ENCODE measurements at regions not wholly inside any gene's neighbourhood (a gene's known extent, or its start where the extent isn't known, plus 50 kb on each side); places are given as distances from the start of the nearest gene placed in this dataset.

GRCh38 chr15:95538693-95539092 is 791.8 kb upstream of the NR2F2 start:
- Histone ChIP-seq H3K9me3 (0 out of 2 replicates have a peak, but pooled peaks cover 2% of the 10 kb centered on the region), H3K36me3 (no peaks in the 10 kb centered on the region), H3K27me3 (no peaks in the 10 kb centered on the region), H3K4me3 (no peak overlapping the region)
- no peak for DNase-seq

GRCh38 chr15:95541301-95541700 is 789.2 kb upstream of the NR2F2 start:
- no peak for DNase-seq
- Histone ChIP-seq H3K4me3 (no peak overlapping the region), H3K36me3 (no peaks in the 10 kb centered on the region), H3K9me3 (0 out of 2 replicates have a peak, but pooled peaks cover 2% of the 10 kb centered on the region), H3K27me3 (no peaks in the 10 kb centered on the region)

- H3K36me3 ChIP-seq: no peaks in the 10 kb centered on the region
- no peaks in the 10 kb centered on the region for H3K9me3 ChIP-seq
- H3K4me3 ChIP-seq: no peak overlapping the region
- H3K27me3 ChIP-seq: no peaks in the 10 kb centered on the region
- DNase-seq: no peak
Measured at GRCh38 chr15:95549168-95549738, 781.2 kb upstream of the NR2F2 start.

- Histone ChIP-seq H3K4me3 (no peak overlapping the region), H3K9me3 (no peaks in the 10 kb centered on the region), H3K36me3 (no peaks in the 10 kb centered on the region), H3K27me3 (no peaks in the 10 kb centered on the region)
- DNase-seq: no peak
Measured at GRCh38 chr15:95550702-95551101, 779.8 kb upstream of the NR2F2 start.

GRCh38 chr15:95556225-95556624 is 774.3 kb upstream of the NR2F2 start:
- DNase-seq: no peak
- peaks cover 7% of the 10 kb centered on the region; the same call in 1 of the 2 replicates for H3K9me3 ChIP-seq

GRCh38 chr15:95556866-95557225 is 773.7 kb upstream of the NR2F2 start:
- Histone ChIP-seq H3K9me3 (peaks cover 7% of the 10 kb centered on the region; the same call in 1 of the 2 replicates), H3K36me3 (no peaks in the 10 kb centered on the region), H3K4me3 (no peak overlapping the region), H3K27me3 (no peaks in the 10 kb centered on the region)
- no peak for DNase-seq

More at GRCh38 chr15:95556225-95556624, 774.3 kb upstream of the NR2F2 start:
- Histone ChIP-seq H3K4me3 (no peak overlapping the region), H3K36me3 (no peaks in the 10 kb centered on the region), H3K27me3 (no peaks in the 10 kb centered on the region)

GRCh38 chr15:95557226-95558046 is 773.1 kb upstream of the NR2F2 start:
- no peaks in the 10 kb centered on the region for H3K36me3 ChIP-seq
- peaks cover 7% of the 10 kb centered on the region; the same call in 1 of the 2 replicates for H3K9me3 ChIP-seq
- H3K4me3 ChIP-seq: no peak overlapping the region
- peak; percentile 78 for DNase-seq
- no peaks in the 10 kb centered on the region for H3K27me3 ChIP-seq

GRCh38 chr15:95558131-95558530 is 772.4 kb upstream of the NR2F2 start:
- no peaks in the 10 kb centered on the region for H3K36me3 ChIP-seq
- no peak for DNase-seq
- H3K27me3 ChIP-seq: no peaks in the 10 kb centered on the region
- H3K4me3 ChIP-seq: no peak overlapping the region
- peaks cover 7% of the 10 kb centered on the region; the same call in 1 of the 2 replicates for H3K9me3 ChIP-seq

- H3K27me3 ChIP-seq: no peaks in the 10 kb centered on the region
- H3K36me3 ChIP-seq: no peaks in the 10 kb centered on the region
- H3K9me3 ChIP-seq: peaks cover 7% of the 10 kb centered on the region; the same call in 1 of the 2 replicates
- no peak overlapping the region for H3K4me3 ChIP-seq
- DNase-seq: no peak
Measured at GRCh38 chr15:95558916-95559315, 771.6 kb upstream of the NR2F2 start.

GRCh38 chr15:95559875-95560394 is 770.6 kb upstream of the NR2F2 start:
- Histone ChIP-seq H3K36me3 (no peaks in the 10 kb centered on the region), H3K4me3 (no peak overlapping the region)
- DNase-seq: peak; percentile 72

GRCh38 chr15:95561463-95561862 is 769.0 kb upstream of the NR2F2 start:
- Histone ChIP-seq H3K27me3 (no peaks in the 10 kb centered on the region), H3K4me3 (no peak overlapping the region), H3K36me3 (no peaks in the 10 kb centered on the region), H3K9me3 (peaks cover 7% of the 10 kb centered on the region)
- no peak for DNase-seq

More at GRCh38 chr15:95559875-95560394, 770.6 kb upstream of the NR2F2 start:
- Histone ChIP-seq H3K27me3 (no peaks in the 10 kb centered on the region), H3K9me3 (peaks cover 7% of the 10 kb centered on the region)

- Histone ChIP-seq H3K27me3 (no peaks in the 10 kb centered on the region), H3K4me3 (no peak overlapping the region), H3K36me3 (no peaks in the 10 kb centered on the region), H3K9me3 (no peaks in the 10 kb centered on the region; the same call in 1 of the 2 replicates)
- DNase-seq: no peak
Measured at GRCh38 chr15:95563634-95564033, 766.9 kb upstream of the NR2F2 start.

- Histone ChIP-seq H3K27me3 (no peaks in the 10 kb centered on the region), H3K36me3 (no peaks in the 10 kb centered on the region), H3K4me3 (no peak overlapping the region), H3K9me3 (no peaks in the 10 kb centered on the region; the same call in 1 of the 2 replicates)
- DNase-seq: no peak
Measured at GRCh38 chr15:95565016-95565600, 765.4 kb upstream of the NR2F2 start.

GRCh38 chr15:95565690-95566089 is 764.8 kb upstream of the NR2F2 start:
- Histone ChIP-seq H3K36me3 (no peaks in the 10 kb centered on the region), H3K27me3 (no peaks in the 10 kb centered on the region), H3K4me3 (no peak overlapping the region), H3K9me3 (no peaks in the 10 kb centered on the region; the same call in 1 of the 2 replicates)
- no peak for DNase-seq

GRCh38 chr15:95567686-95568085 is 762.8 kb upstream of the NR2F2 start:
- peaks cover 5% of the 10 kb centered on the region for H3K9me3 ChIP-seq
- no peak overlapping the region for H3K4me3 ChIP-seq
- DNase-seq: no peak
- no peaks in the 10 kb centered on the region for H3K36me3 ChIP-seq
- no peaks in the 10 kb centered on the region for H3K27me3 ChIP-seq

- Histone ChIP-seq H3K4me3 (no peak overlapping the region), H3K36me3 (no peaks in the 10 kb centered on the region), H3K9me3 (peaks cover 5% of the 10 kb centered on the region), H3K27me3 (no peaks in the 10 kb centered on the region)
- no peak for DNase-seq
Measured at GRCh38 chr15:95574053-95574452, 756.4 kb upstream of the NR2F2 start.

- H3K9me3 ChIP-seq: no peaks in the 10 kb centered on the region
- no peaks in the 10 kb centered on the region for H3K36me3 ChIP-seq
- H3K27me3 ChIP-seq: no peaks in the 10 kb centered on the region
- no peak for DNase-seq
- no peak overlapping the region for H3K4me3 ChIP-seq
Measured at GRCh38 chr15:95577927-95578326, 752.6 kb upstream of the NR2F2 start.
